HFF-Myc (cell line): ENCODE measurements at regions not wholly inside any gene's neighbourhood (a gene's known extent, or its start where the extent isn't known, plus 50 kb on each side); places are given as distances from the start of the nearest gene placed in this dataset.

Experiments
- DNase-seq: peaks from one replicate; pipeline ENCODE4 v3.0.0-alpha.2; 2011; ENCODE audit warnings: low read depth; ENCODE audit errors: extremely low read depth
- H3K4me3 ChIP-seq: replicated peaks from 2 replicates; pipeline ENCODE4 v1.5.1; 2011; ENCODE audit warnings: low read depth, mild to moderate bottlenecking, control low read depth, low read length
- CTCF ChIP-seq: IDR thresholded peaks from 2 replicates; pipeline ENCODE4 v1.5.1; 2012; ENCODE audit warnings: mild to moderate bottlenecking, low read depth, low read length, control low read depth; ENCODE audit errors: missing control alignments

DNA sequence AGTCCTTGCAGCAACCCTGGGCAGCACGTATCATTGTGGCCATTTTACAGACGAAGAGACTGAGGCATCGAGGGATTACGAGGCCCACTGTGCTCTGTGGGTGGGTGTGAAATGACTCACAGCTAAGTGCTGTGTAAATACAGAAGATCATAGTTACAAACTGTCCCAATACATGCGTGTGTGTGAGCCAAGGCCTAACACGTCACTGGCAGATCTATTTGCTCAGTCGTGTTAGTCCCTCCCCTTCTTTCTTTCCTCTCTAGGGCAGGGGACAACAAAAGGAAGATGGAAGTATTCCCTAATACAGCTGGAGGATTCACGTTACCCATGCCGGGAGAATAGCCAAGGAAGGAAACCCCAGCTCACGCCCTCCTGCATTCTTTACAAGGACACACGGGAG is 175.9 kb downstream of the CDC5L start:
- no peak overlapping the region for H3K4me3 ChIP-seq
- TF ChIP-seq CTCF: no peak
- no peak for DNase-seq

DNA sequence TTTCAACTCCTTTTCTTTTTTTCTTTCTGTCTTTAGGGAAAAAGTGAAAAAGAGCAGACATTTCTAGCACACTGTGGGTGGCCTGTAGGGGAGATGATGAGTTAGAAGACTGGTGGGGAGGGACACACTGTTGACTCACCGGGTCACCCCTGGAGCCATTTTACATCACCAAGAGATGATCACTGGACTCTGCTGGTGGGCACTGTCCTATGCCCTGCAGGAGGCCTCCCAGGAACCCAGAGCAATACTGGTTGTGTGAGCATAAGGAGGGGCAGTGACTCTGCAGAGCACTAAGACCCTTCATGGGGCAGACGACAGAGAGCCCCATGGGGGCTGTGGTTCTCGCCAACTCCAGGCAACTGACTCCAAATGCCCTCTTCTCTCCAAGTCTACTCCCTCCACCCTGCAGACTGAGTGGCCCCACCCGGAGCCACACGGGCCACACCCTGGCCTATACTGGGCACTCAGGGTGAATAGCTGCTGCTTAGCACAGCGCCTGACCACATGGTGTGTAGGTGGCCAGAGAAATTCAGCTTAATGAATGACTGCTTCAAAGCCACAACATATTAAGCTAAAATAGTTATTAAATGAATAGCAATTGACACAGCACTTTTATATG is 177.5 kb downstream of the CDC5L start:
- DNase-seq: no peak
- TF ChIP-seq CTCF: no peak

DNA sequence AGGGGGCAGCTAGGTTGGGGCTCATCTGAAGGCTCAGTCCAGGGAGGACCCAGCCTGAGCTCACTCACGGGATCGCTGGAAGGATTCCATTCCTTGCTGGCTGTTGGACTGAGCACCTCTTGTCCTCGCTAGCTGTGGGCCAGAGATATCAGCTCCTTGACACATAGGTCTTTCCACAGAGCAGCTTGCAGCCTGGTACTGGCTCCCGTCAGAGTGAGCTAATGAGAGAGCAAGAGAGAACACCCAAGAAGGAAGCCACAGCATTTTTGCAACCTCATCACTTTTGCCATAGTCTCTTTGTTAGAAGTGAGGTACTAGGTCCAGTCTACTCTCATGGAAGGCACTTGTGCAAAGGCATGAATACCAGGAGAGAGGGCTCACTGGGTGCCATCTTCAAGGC is 179.9 kb downstream of the CDC5L start:
- TF ChIP-seq CTCF: no peak
- no peak overlapping the region for H3K4me3 ChIP-seq
- no peak for DNase-seq

More for the DNA sequence above, 177.5 kb downstream of the CDC5L start:
- no peak overlapping the region for H3K4me3 ChIP-seq

- DNase-seq: no peak
- no peak for TF ChIP-seq CTCF
- H3K4me3 ChIP-seq: no peak overlapping the region
Measured at GRCh38 chr6:44569131-44569530, 181.6 kb downstream of the CDC5L start.

DNA sequence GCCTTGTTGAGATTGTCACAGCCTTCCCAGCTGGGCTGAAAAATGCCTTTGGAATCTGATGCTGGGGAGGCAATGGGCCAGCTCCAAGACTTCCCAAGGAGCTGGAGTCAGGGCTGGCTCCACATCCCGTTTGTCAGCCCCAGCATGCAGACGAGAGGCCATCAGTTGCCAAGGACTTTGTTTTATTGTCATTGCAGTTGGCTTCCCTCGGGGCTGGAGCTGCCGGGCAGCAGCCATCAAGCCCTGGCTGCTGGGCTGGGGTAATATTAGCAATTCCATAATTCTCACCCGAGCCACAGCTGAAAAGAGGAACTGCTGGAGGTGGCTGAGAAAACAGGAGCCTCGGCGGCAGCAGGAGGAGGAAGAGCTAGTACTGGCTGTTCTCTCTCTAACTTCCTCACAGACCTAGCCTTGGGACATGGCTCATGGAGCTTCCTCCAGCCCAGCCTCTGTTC is 182.5 kb downstream of the CDC5L start:
- no peak for DNase-seq
- no peak overlapping the region for H3K4me3 ChIP-seq
- no peak for TF ChIP-seq CTCF

DNA sequence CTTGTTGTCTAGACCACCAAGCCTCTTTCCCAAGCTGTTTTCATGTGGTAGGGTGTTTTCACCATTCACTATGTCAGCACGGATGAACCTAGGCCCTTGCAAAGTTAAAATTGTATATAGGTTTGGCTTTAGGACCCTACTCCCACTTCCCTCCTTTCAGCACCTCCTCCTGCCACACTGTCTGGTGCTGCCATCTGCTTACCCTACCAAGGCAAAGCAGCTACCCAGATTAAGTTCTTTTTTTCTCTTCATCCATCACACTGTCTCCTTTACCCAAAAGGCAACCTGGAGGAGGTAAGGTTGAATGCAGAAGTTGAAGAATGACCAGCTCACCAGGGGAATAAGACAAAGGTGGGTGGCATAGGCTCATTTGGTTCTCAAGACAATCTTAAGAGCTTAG is 184.0 kb downstream of the CDC5L start:
- H3K4me3 ChIP-seq: no peak overlapping the region
- no peak for TF ChIP-seq CTCF
- DNase-seq: no peak

DNA sequence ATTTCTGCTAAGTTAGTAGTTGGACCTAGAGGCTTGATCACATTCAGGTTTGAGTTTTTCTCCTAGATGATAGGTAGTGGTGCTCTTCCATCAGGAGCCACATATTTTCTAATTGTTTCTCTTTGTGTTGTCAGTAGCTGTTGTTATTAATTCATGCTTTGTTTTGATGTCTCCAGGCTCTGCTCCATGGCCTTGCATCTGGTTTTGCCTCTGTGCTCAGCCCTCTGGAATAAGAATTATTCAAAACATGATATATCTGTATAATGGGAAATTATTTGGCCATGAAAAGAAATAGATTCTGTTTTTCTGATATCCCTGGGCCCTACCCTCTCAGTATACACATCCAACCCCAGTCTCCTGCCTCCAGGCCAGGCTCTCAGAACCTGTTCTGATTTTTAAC is 184.8 kb downstream of the CDC5L start:
- no peak for TF ChIP-seq CTCF
- no peak for DNase-seq
- H3K4me3 ChIP-seq: no peak overlapping the region
